Epithelial cell of proximal tubule (primary cell): ENCODE measurements at regions not wholly inside any gene's neighbourhood (a gene's known extent, or its start where the extent isn't known, plus 50 kb on each side); places are given as distances from the start of the nearest gene placed in this dataset.

Experiments used
- DNase-seq: peaks from one replicate; pipeline ENCODE4 v3.0.0-alpha.2; 2011; ENCODE audit warnings: low read depth
- H3K4me3 ChIP-seq: 2 replicates; pipeline ENCODE4 v1.5.1; 2011; ENCODE audit warnings: low read depth, mild to moderate bottlenecking, low read length
- TF ChIP-seq, protein P1 (sequence below): conservative IDR thresholded peaks from 2 replicates; pipeline ENCODE4 v1.5.1; 2012; ENCODE audit warnings: low read depth, mild to moderate bottlenecking, low read length

DNA sequence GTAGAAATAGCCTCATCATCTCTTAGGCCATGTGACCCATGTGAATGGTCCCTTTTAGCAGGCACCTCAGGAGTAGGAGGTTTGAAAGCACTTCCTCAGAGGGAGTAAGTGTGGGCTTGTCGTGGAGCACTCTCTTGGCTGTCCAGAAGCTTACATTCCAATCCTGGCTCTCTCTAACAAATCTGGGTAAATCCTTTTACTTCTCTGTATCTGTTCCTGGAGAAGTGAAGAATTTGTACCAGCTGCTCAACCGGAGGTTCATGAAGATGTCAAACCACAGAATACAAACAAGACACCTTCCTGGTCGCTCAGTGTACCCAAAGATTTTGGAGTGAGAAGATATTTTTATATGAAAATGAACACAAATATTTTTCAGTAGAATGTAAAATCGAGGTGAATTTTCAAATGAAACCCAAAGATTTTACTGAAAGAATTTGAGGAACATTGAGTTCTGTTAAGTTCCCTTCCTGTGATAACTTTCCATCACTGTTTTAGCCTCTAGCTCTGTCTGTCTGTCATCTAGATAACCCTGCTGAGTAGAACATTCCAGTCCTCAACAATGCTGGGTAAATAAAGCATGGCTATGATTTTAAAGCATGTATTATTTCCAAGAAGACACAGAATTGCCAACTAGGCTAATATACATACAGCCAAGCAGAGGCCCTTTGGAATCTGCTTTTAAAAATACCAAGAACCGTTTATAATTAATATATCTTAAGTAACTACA, 263.9 kb upstream of the RGS6 start:
- no peak overlapping the region for H3K4me3 ChIP-seq
- DNase-seq = no peak
- TF ChIP-seq, protein P1, sequence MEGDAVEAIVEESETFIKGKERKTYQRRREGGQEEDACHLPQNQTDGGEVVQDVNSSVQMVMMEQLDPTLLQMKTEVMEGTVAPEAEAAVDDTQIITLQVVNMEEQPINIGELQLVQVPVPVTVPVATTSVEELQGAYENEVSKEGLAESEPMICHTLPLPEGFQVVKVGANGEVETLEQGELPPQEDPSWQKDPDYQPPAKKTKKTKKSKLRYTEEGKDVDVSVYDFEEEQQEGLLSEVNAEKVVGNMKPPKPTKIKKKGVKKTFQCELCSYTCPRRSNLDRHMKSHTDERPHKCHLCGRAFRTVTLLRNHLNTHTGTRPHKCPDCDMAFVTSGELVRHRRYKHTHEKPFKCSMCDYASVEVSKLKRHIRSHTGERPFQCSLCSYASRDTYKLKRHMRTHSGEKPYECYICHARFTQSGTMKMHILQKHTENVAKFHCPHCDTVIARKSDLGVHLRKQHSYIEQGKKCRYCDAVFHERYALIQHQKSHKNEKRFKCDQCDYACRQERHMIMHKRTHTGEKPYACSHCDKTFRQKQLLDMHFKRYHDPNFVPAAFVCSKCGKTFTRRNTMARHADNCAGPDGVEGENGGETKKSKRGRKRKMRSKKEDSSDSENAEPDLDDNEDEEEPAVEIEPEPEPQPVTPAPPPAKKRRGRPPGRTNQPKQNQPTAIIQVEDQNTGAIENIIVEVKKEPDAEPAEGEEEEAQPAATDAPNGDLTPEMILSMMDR = no peak

DNA sequence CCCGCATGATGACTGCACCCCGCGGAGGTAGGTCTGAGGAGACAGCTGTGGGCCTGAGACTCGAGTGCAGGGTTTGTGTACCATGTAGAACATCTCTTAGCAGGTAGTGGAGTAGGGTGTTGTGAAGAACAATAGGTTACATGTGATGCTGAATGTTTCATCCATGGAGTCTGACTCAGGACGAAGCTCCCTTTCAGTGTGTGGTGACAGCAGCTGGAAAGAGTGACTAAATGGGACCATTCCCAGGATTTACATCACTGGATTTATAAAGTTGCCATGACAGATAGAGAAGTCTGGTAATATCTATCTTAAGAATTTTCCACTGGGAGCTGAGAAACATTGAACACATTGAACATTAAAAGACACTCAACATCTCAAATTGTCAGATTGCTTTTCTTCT, 259.6 kb upstream of the RGS6 start:
- TF ChIP-seq, protein P1 = no peak
- DNase-seq = no peak
- H3K4me3 ChIP-seq = no peak overlapping the region

DNA sequence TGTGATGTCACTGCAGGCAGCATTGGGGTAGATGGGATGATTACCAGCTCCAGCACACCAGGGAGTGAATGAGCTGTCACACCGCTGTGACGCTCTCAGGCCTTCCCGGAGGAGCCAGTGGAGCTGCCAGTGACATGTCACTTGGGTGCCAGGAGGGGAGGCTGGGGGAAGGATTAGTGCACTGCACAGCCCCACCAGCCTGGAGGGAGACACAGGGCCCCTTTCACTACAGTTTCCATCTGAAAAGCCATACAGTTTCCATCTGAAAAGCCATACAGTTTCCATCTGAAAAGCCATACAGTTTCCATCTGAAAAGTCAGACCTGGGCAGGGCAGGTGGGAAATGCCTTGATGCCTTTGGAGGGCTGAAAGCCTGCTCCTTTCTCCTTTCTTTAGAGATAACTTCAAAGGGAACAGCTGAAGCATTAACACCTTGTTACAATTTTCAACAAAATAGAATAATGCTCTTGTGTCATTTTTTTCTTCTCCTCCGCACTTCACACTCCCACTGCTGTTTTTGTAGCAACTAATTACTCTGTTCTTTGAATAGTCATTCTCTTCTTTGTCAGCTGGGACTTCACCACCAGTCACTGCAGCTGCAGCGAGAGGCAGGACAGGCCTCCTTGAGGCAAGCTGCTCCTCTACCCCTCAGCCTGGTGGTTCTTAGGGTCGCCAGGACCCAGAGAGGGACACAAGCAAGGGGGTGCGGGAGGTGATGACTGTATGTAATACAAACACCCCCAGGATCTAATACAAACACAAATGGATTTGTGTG, 256.9 kb upstream of the RGS6 start:
- no peak overlapping the region for H3K4me3 ChIP-seq
- TF ChIP-seq, protein P1 = no peak
- DNase-seq = no peak

DNA sequence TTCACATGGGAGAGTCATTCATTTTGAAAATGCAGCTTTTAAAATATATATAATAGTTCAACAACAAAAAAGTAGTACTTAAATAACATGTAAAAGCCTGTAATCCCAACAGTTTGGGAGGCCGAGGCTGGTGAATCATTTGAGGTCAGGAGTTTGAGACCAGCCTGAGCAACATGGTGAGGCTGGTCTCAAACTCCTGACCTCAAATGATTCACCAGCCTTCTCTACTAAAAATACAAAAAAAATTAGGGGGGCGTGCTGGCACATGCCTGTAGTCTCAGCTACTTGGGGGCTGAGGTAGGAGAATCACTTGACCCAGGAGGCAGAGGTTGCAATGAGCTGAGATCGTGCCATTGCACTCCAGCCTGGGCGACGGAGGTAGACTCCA, 256.3 kb upstream of the RGS6 start:
- no peak for DNase-seq
- H3K4me3 ChIP-seq = no peak overlapping the region
- TF ChIP-seq, protein P1 = no peak

DNA sequence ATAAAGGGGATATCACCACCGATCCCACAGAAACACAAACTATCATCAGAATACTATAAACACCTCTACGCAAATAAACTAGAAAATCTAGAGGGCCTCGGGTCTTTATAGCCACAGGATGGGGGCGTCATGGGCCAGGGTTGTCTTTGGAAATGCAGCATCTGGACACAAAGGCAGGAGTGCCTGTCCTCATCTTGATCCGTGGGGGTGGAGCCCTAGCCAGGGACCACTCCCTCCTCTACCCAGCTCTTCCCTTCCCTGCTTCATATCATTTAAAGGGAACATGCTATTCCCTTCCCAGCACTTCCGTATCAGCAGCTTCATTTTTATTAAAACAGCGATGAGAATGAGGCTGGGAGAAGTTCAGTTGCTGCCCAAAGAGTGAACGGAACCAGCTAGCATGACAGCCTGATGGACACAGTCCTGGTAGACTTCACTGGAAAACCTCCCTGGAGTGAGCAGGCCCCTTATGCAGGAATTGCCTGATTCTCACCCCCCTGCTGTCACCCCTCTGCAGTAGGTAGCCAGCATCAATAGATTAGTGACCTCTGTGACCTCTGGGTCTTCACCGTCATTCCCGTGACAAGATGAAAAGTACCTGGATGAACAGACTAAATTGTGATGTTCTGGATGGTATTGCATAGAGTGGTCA, 251.4 kb upstream of the RGS6 start:
- no peak for DNase-seq
- no peak overlapping the region for H3K4me3 ChIP-seq
- TF ChIP-seq, protein P1 = no peak

DNA sequence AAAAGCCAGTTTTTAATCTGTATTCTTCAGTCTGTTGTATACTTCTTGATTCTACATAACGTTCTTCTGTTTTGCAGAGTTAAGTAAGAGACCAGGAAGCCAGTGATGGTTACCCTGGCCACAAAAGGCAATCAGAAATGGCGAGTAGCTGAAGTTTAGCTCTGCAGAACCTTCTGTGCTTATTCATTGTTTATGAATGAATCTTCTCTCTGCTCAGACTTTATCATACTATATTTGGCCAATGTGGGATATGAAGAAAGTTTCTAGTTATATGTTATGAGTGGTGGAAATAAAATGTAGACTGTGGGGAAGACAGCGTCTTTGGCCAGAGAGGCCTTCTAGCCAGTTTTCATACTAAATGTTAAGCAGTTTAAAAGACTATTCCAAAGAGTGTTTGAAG, 249.9 kb upstream of the RGS6 start:
- H3K4me3 ChIP-seq = no peak overlapping the region
- DNase-seq = no peak
- TF ChIP-seq, protein P1 = no peak
